ENCODE measurements at regions not wholly inside any gene's neighbourhood (a gene's known extent, or its start where the extent isn't known, plus 50 kb on each side); places are given as distances from the start of the nearest gene placed in this dataset.

DNA sequence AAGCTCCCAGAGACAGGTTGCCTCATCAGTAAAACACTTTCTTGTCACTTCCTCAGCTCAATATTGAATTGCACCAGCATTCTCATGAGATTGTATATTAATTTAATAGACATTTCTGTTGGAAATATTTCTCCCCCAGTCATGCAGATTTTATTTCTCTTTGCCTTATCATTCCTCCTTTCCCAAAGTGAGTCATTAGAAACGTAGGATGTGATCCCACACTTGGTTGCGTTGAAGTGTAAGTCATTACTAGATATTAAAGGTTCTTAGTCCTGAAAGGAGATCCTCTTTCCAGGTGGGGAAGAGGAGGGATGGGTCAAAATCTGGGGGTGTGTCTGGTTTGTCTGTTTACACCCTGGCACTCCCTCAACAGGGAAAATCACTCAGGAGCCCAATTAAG, 438.2 kb downstream of the SLC4A3 start:
- DNase-seq = no peak

DNA sequence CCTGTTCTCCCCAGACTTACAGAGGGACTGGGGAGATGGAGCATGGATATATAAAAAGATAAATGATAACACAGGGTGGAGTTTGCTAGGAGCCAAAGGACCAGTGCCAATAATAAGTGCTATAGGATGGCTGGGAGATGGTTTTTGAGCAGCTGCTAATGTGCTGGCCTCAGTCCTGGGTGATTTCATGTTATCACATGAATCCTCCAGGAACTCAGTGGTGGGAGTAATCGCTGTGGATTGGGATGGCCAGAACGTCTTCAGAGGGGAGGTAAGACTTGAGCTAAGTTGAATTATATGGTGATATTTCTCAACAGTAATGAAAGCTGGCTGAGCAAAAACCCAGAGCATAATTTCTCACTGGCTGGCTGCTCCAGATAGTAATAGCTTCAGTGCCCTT, 441.4 kb downstream of the SLC4A3 start:
- no peak for DNase-seq

DNA sequence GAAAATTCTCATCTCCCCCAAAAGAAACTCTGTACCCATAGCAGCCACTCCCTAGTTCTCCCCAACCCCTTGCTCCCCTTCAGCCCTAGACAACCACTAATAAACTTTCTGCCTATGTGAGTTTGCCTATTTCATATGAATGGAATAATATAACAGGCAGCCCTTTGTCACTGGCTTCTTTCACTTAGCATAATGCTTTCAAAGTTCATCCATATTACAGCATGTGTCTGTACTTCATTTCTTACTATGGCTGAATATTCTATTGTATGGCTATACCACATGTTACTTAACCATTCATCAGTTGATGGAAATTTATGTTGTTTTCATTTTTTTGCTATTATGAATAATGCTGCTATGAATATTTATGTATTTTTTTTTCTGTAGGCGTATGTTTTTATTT, 442.9 kb downstream of the SLC4A3 start:
- no peak for DNase-seq

DNA sequence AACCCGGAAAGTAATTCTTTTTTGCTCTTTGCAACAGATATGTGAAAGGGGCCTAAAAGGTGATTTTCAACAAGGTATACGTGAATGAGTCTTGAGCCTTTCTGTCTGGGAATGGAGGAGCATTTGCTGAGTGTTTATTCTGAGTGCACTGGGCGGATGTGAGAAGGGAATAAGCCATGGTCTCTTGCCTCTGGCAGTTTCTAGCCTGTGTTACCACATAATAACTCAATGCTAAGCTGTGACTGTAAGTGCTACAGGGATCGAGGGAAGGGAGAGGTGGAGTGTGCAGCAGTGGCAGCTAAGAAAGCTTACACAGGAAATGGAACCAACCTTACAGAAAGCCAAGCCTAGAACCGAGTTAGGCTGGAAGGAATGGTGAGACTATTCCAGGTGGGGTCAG, 444.3 kb downstream of the SLC4A3 start:
- no peak for DNase-seq

DNA sequence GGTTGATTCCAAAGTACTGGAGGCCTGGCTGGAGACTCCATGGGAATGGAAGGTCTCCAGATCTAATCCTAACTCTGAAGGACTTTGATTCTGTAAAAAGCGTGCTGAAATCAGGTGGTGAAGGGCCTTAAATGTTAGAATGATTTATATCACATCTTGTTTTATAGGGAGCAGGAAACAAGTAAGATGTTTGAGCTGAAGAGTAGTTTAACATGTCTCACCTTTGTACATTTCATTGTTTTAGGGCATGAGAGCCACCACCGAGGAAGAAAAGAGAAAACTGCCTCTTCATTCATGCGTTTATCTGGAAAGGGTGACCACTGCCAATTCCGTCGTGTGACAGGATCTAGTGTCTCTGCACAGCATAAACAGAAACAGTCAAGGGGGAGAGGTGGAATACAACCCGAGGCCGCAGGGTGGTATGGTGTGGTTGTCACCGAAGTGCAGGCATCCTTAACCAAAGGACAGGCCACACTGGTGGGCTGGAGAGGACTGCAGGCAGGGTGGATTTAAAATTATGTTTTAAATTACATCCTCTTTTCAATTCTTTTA, 445.3 kb downstream of the SLC4A3 start:
- no peak for DNase-seq

DNA sequence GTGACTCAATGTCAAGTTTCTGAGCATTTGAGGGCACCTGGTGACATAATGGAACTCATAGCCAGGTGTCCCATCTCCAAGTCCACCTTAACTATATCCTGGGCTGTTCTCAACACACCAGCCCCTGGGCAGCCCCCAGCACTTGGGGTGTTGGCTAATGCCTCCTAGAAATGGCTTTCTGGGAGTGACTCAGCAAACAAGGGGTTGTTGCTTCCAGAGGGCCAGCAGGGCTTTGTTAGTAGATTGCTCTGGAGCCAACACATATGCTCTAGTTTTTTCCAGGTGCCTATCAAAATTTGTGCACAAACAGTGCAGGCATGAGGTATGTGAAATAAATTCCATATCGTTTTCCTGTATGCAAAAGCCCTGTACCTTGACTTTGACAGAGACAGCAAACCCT, 448.4 kb downstream of the SLC4A3 start:
- no peak for DNase-seq

DNA sequence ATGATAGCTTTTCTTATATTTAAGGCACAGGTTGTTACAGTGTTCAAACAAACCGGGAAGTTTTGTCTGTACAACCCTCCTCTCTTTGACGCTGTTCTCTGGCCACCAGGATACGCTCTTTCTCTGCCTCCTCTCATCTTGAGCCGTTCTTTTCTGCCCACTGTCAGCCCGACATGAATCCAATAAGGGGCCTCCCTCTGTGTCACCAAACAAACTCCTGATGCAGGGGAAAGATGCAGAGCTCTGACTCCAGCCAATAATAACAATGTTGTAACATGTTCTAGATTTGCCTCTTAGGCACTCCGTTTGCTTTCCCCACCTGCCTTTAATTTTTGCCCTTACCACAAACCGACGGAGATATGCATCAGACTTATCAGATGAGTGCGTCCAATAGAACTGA, 449.3 kb downstream of the SLC4A3 start:
- DNase-seq = peak in 1 of 2 experiments; percentile 10

DNA sequence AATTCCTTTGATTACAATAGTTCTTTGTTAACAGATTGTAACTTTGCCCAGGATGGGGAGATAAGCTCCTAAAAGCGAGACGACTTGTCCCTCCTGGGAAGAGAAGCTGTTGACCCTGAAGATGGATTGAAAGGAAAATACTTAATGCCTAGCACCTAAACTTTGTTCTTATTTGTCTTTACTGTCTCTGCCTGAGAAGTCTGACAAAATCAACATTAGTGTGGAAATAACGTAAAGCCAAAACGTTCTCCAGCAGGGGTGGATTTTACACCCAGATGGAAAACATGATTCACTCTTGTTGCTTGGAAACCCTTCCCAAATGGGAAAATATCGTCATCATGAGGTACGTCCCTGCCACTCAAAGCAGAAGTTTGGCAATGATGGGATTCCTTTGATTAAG, 450.1 kb downstream of the SLC4A3 start:
- peak in 1 of 2 experiments; percentile 20 for DNase-seq

DNA sequence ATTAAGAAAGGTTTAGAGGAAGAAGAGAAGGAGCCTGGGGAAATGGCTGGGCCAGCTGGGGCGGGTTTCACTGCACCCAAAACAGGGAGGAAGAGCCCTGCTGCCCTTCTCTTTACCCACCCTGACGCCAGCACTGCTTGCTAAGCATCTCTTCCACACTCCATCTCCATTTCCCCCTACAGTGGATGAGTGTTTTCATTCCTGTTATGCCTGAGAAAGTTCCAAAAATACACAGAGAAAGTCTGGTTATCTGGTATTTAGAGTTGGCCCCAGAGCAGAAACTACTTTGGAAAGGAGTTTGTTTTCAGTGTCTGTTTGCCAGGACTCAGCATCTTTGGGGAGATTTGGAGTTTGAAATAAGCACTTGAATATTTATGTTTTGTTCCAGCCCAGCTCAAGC, 451.0 kb downstream of the SLC4A3 start:
- DNase-seq = peak in 1 of 2 experiments; percentile 12

DNA sequence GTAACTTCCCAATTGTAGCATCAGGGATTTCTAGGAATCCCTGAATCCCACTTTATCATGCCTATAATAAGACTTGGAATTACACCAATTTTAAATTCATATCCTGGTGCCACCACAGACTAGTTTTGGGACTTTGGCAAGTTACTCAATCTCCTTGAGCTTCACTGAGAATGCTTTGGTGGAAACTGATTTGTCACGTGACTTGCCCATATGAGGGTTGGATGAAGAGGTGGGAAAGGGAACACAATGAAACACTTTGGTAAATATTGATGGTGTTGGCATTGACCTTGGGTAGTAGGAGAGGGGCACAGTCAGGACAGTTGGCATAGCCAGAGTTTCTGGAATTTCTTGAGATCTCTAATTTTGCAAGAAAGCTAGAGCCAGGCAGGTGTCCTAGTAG, 452.2 kb downstream of the SLC4A3 start:
- no peak for DNase-seq

DNA sequence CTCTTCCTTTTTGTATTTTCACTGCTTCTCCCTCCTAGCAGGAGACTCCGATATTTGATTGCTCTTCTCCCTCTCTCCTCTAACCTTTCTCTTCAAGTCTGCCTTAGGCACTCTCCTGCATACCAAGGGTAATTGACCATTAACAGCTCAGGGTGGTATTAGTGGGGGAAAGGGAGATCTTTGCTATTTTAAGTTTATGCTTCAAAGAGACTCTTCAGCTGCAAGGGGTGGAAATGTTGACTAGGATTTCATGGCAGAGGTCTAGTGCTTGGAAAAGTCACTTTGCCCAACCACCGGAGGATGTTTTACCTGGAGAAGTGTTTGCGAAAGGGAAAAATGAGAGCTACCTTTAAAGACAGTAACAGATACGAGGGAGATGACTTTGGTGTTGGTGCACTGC, 453.7 kb downstream of the SLC4A3 start:
- no peak for DNase-seq

DNA sequence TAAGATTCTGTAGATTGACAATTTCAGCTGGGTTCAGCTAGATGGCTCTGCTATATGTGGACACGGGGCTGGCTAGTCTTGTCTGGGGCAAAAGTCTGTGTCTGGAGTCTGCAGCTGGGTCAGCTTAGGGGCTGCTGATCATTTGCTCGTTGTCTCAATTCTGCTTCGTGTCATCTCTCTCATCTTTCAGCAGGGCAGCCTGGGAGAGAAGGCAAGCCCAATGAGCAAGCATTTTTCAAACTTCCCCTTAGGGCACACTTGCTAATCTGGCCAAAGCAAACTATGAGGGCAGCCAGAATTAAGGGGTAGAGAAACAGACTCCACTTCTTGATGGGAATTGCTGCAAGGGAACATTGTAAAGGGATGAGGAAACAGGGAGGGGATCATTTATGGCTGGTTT, 462.6 kb downstream of the SLC4A3 start:
- DNase-seq = no peak

DNA sequence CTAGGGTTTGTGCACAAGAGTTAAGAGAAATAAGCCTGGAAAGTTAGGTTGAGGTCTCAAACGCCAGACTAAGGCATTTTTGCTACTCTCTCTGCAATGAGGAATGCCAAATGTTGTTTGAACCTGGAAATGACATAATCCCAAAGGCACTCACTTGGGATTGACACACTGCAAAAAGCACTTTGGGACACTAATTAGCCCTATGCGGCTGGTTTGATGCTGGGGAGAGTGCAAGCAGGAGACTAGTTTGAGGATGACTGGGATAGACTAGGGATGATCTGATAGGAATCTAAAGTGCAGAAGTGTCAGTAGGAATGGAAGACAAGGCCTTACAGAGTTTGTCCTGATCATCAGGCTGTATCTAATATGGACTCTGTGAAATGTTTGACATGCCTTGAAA, 469.0 kb downstream of the SLC4A3 start:
- DNase-seq = no peak

DNA sequence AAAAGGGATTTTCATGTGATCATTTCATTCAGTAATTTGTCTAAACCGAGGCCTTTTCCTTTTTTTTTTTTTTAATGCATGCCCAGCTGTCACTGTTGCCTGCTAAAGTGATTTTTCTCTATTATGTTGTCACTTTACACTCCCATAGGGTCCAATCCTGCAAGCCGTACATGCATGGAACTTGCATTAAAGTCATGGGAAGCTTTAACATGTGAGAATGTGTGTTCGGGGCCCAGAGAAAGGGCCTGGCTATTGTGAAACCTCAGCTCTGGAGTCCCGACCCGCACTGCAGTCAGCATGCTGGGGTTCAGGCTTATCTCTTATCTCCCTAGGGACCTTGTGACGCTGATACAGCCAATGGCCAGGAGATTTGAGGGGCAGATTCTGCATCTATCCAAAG, 474.6 kb downstream of the SLC4A3 start:
- DNase-seq = no peak

DNA sequence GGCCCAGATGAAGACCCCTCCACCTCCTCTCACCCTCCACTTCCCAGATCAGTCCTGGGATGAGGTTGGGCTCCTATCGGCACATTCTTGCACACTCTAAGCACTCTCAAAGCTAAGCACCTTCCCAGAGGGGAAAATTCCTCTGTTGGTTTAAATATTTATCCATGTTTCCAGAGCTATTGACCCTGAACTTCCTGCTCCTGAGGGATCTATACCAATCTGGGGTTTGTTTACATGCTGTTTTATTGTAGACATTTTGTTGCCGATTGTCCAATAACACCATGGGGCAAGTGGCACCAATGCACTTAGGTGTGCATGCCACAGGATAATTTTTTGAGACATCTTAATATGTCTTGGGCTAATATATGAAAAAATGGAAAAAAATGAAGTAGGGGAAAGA, 476.2 kb downstream of the SLC4A3 start:
- no peak for DNase-seq

DNA sequence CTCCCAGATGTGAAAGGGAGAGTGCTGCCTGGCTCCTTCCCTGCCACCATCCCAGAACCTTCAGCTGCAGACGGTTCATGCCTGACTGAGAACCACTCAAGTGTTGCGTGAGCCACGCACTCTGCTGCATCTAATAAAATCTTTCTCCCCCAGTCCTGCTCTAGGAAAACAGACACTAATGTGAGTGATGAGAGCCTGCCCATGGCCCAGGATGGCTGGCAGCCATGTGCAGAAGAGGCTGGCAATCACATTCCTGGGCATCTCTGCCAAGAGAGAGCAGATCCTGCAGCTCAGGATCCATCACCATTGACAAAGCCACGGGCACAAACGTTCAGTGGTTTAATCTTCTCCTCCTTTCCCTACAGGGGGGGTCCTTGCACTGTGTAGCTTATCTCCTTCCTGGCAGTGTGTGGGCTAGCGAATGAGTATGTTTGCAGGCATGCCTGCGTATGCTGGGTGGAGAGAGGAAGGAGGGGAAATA, 477.5 kb downstream of the SLC4A3 start:
- peak in 1 of 2 experiments; percentile 32 for DNase-seq

DNA sequence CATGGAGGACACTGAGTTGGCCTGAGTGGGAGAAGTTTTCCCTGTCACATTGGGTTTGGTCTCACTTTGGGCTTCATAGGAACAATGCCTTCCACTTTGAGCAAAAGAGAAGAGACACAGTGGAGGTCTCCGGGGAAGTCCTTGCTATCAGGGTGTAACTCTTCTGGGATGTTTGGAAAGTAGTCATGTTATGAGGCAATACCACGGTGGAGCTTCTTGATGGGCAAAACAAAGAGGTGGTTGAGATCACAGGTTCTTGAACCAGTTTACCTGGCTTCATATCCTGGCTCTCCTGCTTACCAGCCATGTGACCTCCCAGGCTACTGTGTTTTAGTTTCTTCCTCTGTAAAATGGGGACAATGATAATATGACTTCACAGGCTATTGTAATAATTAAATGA, 478.6 kb downstream of the SLC4A3 start:
- no peak for DNase-seq

DNA sequence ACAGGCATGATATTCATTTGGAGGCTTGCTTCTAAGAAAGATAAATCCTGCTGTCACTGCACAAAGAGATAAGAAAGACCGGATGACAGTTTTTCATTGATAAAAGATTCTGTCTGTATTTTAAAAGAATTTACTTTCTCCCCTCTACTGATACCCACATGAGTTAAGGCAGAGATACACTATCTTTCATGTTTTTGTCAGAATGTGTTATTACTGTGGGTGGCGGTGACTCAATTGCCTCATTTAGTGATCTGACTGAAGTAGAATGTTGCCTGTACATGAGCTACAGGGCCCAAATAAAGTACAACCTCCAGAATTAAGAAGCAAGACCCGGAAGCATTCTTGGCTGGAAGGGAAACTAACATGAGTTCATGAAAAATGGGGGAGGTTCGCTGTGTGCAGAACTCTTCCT, 480.0 kb downstream of the SLC4A3 start:
- DNase-seq = no peak

DNA sequence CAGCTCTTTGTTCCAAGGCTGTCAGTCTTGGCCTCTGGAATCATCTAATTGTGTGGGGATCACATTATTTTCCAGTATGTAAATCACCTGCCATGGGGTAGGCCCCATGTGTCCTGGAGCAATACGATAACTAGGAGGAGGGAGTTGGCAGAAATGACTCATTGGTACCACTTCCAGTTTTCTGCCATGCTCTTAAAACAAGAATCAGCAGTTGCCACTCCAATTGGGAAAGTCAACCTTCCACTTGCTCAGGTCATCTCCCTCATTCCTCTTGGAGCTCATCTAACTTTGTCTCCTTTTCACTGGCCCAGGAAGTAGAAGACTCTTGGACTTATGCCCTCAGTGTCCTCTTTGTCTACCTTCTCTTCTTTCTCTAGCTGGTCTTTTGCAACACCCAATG, 487.0 kb downstream of the SLC4A3 start:
- no peak for DNase-seq

DNA sequence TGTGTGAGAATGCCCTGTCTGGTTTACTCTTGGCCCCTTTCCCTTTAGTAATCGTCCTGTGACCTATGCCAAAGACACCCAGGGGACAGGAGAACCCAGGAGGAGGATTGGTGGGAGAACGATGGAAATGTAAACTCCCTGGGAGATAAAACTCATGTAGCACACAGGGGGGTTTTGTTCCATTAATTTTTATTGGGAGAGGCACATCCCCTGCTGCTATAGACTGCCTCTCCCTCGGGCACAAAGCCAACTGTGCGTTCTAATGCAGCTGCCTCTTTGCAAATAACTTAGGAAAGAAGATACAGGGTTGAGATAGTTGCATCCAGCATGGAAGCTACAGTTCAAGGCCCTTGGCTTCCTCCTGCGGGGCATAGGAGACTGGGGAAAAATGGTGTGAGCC, 489.6 kb downstream of the SLC4A3 start:
- no peak for DNase-seq

DNA sequence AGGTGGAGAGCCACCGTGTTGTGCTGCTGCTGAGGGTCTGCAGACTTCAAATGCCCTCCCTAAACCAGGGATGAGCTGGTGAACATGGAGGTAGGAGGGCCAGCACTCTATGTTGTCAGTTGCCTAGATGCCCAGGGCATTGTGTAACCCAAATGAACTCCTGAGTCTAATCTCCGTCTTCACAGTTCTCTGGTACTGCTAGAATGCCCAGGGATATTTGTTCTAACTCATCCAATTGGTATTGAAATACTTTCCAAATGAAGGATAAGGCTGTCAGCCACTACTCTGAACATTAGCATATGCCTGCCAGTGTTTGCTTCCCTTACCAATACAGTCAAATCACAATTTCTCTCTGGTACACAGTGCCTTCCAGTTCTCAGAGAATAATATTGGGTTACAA, 492.6 kb downstream of the SLC4A3 start:
- no peak for DNase-seq

DNA sequence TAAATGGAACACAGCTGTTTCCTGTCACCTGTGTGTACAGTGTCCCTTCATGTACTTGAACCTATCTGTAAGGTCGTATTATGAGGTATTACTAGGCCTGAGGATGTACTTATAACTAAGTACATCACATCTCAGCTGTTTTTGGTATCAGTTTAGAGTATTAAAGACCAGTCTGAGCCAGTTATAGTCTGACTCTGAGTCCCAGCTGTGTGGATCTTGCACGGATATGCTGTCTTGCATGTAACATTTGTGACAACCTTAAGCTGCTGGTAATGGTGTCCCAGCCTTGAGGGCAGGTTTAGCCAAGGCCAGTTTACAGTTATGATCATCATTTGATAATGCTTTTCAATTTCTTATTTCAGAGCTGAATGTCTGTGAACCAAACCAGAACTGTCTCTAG, 496.3 kb downstream of the SLC4A3 start:
- no peak for DNase-seq

DNA sequence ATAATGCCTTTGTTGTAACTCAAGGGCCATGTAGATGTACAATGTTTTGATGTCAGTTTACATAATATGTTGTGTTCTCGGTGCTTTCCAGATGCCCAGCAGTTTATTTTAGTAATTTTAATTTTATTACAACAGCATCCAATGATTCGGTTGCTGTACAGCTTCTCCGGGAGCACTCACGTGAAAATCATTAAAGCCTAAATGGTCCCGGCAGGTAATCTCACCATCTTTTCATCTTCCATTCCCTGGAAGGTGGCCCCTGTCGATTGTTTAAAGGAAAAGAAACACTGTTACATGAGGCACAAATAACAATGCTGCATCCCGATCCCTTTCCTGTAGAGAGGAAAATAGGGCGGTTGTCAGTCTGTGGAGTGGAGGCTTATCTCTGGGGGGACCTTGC, 498.1 kb downstream of the SLC4A3 start:
- no peak for DNase-seq

DNA sequence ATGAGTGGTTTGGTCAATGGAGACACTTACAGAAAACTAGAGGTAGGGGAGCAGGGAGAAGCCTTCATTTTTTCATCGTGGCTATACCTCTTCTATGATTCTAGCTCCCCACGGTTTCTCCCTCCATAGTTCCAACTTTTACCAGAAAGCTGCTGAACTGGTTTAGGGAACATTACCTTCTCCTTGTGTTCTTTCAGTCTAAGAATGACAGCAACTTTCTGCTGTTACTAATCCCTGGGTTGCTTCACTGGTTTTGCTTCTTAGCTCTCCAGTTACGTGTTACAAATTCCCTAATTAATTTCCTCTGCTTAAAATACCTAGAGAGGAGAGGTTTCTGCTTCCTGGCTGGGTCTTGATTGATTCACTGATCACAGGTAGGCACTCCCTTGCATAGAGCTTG, 499.9 kb downstream of the SLC4A3 start:
- DNase-seq = no peak

DNA sequence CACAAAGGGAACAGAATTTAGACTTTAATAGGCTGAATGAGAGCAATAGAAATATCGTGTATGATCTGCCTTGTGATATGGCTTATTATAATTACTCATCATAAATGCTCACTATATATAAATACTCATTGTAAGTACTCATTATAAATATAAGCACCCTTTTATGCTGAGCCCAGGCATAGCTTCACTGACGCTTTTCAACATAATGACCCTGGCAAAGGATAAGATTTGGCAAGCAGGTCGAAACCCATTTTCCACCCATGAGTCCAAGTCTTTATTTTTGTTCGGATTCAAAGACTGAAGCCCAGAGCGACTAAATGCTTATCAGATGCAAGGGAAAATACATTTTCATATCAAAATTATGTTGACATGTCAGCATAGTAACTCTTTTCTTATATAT, 500.4 kb downstream of the SLC4A3 start:
- DNase-seq = no peak

DNA sequence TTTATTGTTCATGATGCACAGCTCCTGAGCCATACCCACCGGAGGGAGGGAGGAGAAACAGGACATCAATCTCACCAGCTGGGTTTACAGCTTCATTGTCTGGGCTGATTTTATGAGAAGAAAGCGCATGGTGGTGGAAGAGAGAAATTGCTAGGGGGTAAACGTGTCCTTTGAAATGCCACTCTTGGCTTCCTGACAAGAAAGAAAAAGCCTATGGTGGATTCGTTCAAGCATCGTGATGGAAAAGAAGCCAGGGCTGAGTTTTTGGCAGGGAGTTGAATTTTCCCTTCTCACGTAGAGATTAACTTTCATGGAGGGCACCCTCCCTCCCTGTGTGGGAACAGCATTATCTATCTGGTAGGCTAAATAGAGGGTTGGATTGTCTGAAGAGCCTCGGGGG, 502.0 kb downstream of the SLC4A3 start:
- no peak for DNase-seq

Data from NCI-H446 (cell line).